Prostate gland (tissue), 2 donors: ENCODE measurements at regions not wholly inside any gene's neighbourhood (a gene's known extent, or its start where the extent isn't known, plus 50 kb on each side); places are given as distances from the start of the nearest gene placed in this dataset.
"Not testable (repeated sequence)": the region's sequence is repeated elsewhere in the genome, so short reads cannot be mapped to it uniquely, and the experiment has no call there.

Experiments used
- DNase-seq: peaks from one replicate; pipeline ENCODE4 v3.0.0-alpha.2; 2019; ENCODE audit warnings: low spot score
- H3K27ac ChIP-seq, 2 donors: fragments of 200-600 bp; sonication (generic); 2 replicates each; pipeline ENCODE4 v1.5.1; 2017 to 2019
- H3K27me3 ChIP-seq: fragments of 200-600 bp; sonication (generic); replicated peaks from 2 replicates; pipeline ENCODE4 v1.5.1; 2019; ENCODE audit not compliant: insufficient read depth
- H3K36me3 ChIP-seq, 2 donors: fragments of 200-600 bp; sonication (generic); 1 replicate in 1 of 2; 2 replicates in 1 of 2; pipeline versions ENCODE4 v1.5.1 to v1.8.1; 2017 to 2019
- H3K4me1 ChIP-seq: fragments of 200-600 bp; sonication (generic); replicated peaks from 2 replicates; pipeline ENCODE4 v1.5.1; 2019
- H3K4me3 ChIP-seq, 2 donors: fragments of 200-600 bp; sonication (generic); 2 replicates each; pipeline ENCODE4 v1.5.1; 2017 to 2019
- H3K9me3 ChIP-seq: fragments of 200-600 bp; sonication (generic); 2 replicates; pipeline ENCODE4 v1.5.1; 2017
- CTCF ChIP-seq, 4 experiments: fragments of 200-600 bp in 2 of 4; fragments of 450-650 bp in 2 of 4; sonication (generic) in 2 of 4; IDR thresholded peaks; 1 replicate in 3 of 4; 2 replicates in 1 of 4; pipeline ENCODE4 v1.5.1; 2016 to 2019; ENCODE audit warnings: antibody characterized with exemption in 4 of 4, mild to moderate bottlenecking in 2 of 4, moderate library complexity in 2 of 4
- POLR2A ChIP-seq: fragments of 450-650 bp; IDR thresholded peaks from one replicate; pipeline ENCODE4 v1.6.1; 2016; ENCODE audit warnings: antibody characterized with exemption, mild to moderate bottlenecking
- POLR2AphosphoS5 ChIP-seq: sonication (generic); formaldehyde crosslinking; IDR thresholded peaks from one replicate; pipeline ENCODE4 v1.6.1; 2017; ENCODE audit warnings: antibody characterized with exemption
- WGBS: methylation state at CpG from one replicate; pipeline ENCODE4 v1.1.5; 2018; 5-methylcytosine and 5-hydroxymethylcytosine counted together
- intact Hi-C: fragments of 100-400 bp; cut with DNase I; formaldehyde crosslinking; loops from one replicate; pipeline ENCODE4 v1.14.2; 2022

GRCh38 chr1:227489572-227489971, 73.8 kb upstream of the ZNF678 start:
- DNase-seq = no peak
- H3K4me3 ChIP-seq = no peak overlapping the region
- H3K27me3 ChIP-seq = no peaks in the 10 kb centered on the region
- no peaks in the 10 kb centered on the region for H3K4me1 ChIP-seq
- H3K36me3 ChIP-seq = no peaks in the 10 kb centered on the region
- H3K9me3 ChIP-seq = no peaks in the 10 kb centered on the region
- TF ChIP-seq CTCF (IDR thresholded peaks at IDR 0.05) = no peak
- TF ChIP-seq POLR2A = no peak
- no peak for TF ChIP-seq POLR2AphosphoS5
- intact Hi-C loops = no loop called here
- 80% methylated on average over 3 of the region's 3 CpGs for WGBS
- H3K27ac ChIP-seq = no peak overlapping the region

- H3K27me3 ChIP-seq = no peaks in the 10 kb centered on the region
- no peak overlapping the region for H3K27ac ChIP-seq
- intact Hi-C loops = no loop called here
- H3K4me3 ChIP-seq = no peak overlapping the region
- H3K4me1 ChIP-seq = no peaks in the 10 kb centered on the region
- H3K36me3 ChIP-seq = no peaks in the 10 kb centered on the region
- no peaks in the 10 kb centered on the region for H3K9me3 ChIP-seq
- TF ChIP-seq POLR2AphosphoS5 (no peak), POLR2A (no peak), CTCF (IDR thresholded peaks at IDR 0.05) (no peak)
- DNase-seq = no peak
Observed at GRCh38 chr1:227487606-227488005, 75.8 kb upstream of the ZNF678 start.

- Histone ChIP-seq H3K27me3 (no peaks in the 10 kb centered on the region), H3K9me3 (no peaks in the 10 kb centered on the region), H3K36me3 (no peaks in the 10 kb centered on the region), H3K27ac (no peak overlapping the region), H3K4me1 (no peaks in the 10 kb centered on the region), H3K4me3 (no peak overlapping the region)
- TF ChIP-seq POLR2AphosphoS5 (no peak), CTCF (IDR thresholded peaks at IDR 0.05) (no peak), POLR2A (no peak)
- 68% methylated on average over 3 of the region's 3 CpGs for WGBS
- DNase-seq = no peak
- intact Hi-C loops = no loop called here
Observed at GRCh38 chr1:227486559-227486958, 76.8 kb upstream of the ZNF678 start.

GRCh38 chr1:227482023-227482299, 81.4 kb upstream of the ZNF678 start:
- no peak overlapping the region for H3K27ac ChIP-seq
- H3K27me3 ChIP-seq = no peaks in the 10 kb centered on the region
- intact Hi-C loops = loop anchor here (5.0 kb wide), 3 partner anchors 60 to 465 kb away; partner anchors contain the start of gene WNT9A
- DNase-seq = no peak
- no peaks in the 10 kb centered on the region for H3K4me1 ChIP-seq
- no peaks in the 10 kb centered on the region for H3K36me3 ChIP-seq
- no peak for TF ChIP-seq CTCF (IDR thresholded peaks at IDR 0.05)
- TF ChIP-seq POLR2AphosphoS5 = no peak
- no peak for TF ChIP-seq POLR2A
- H3K4me3 ChIP-seq = no peak overlapping the region
- H3K9me3 ChIP-seq = no peaks in the 10 kb centered on the region

GRCh38 chr1:227474072-227474471, 89.3 kb upstream of the ZNF678 start:
- H3K27me3 ChIP-seq, H3K27ac ChIP-seq, intact Hi-C loops, H3K4me3 ChIP-seq, H3K9me3 ChIP-seq, DNase-seq, H3K36me3 ChIP-seq, H3K4me1 ChIP-seq: not testable (repeated sequence)
- WGBS = 26% methylated on average over 5 of the region's 5 CpGs

- 92% methylated on average over 1 of the region's 1 CpG for WGBS
- H3K36me3 ChIP-seq = no peaks in the 10 kb centered on the region
- H3K4me1 ChIP-seq = no peaks in the 10 kb centered on the region
- DNase-seq = no peak
- no peak overlapping the region for H3K27ac ChIP-seq
- no peak overlapping the region for H3K4me3 ChIP-seq
- no peak for TF ChIP-seq CTCF (IDR thresholded peaks at IDR 0.05)
- H3K27me3 ChIP-seq = no peaks in the 10 kb centered on the region
- H3K9me3 ChIP-seq = no peaks in the 10 kb centered on the region
- intact Hi-C loops = no loop called here
Observed at GRCh38 chr1:227472772-227473171, 90.6 kb upstream of the ZNF678 start.
